GM12878 (cell line): ENCODE measurements at regions not wholly inside any gene's neighbourhood (a gene's known extent, or its start where the extent isn't known, plus 50 kb on each side); places are given as distances from the start of the nearest gene placed in this dataset.

Source experiments
- EP300 ChIP-seq, 2 experiments: fragments of 150-350 bp in 1 of 2; IDR thresholded peaks; 2 replicates each; pipeline ENCODE4 v1.6.1; 2011 to 2012; ENCODE audit warnings: low read depth in 2 of 2, low read length in 2 of 2, borderline replicate concordance in 1 of 2, improper control_type of control experiment in 1 of 2, inconsistent platforms in 1 of 2; ENCODE audit not compliant: control insufficient read depth in 1 of 2
- JUND ChIP-seq: IDR thresholded peaks from 2 replicates; pipeline ENCODE4 v1.6.1; 2012; ENCODE audit warnings: low read depth, mild to moderate bottlenecking, low read length, improper control_type of control experiment, moderate library complexity
- KDM1A ChIP-seq: fragments of 200-600 bp; sonication (generic); IDR thresholded peaks from 2 replicates; pipeline ENCODE4 v1.6.1; 2016; ENCODE audit warnings: borderline replicate concordance
- RAD51 ChIP-seq: fragments of 450-650 bp; IDR thresholded peaks from 2 replicates; pipeline ENCODE4 v1.6.1; 2016; ENCODE audit warnings: moderate library complexity, mild to moderate bottlenecking, inconsistent platforms
- TF ChIP-seq, protein P1 (sequence below), 3 experiments: IDR thresholded peaks in 2 of 3; conservative IDR thresholded peaks in 1 of 3; 2 replicates each; pipeline ENCODE4 v1.5.1; 2011; ENCODE audit warnings: low read depth in 3 of 3, low read length in 3 of 3, mild to moderate bottlenecking in 3 of 3, control low read depth in 2 of 3, moderate library complexity in 2 of 3, inconsistent platforms in 1 of 3, mixed read lengths in 1 of 3; ENCODE audit not compliant: control insufficient read depth in 2 of 3, insufficient read depth in 1 of 3; ENCODE audit errors: extremely low read depth in 1 of 3
- TF ChIP-seq, protein P2 (sequence below): IDR thresholded peaks from 2 replicates; pipeline ENCODE4 v1.6.1; 2011; ENCODE audit warnings: mild to moderate bottlenecking, low read depth, low read length, moderate library complexity; ENCODE audit not compliant: insufficient replicate concordance
- TF ChIP-seq, protein P3 (sequence below): IDR thresholded peaks from 2 replicates; pipeline ENCODE4 v1.6.1; 2011; ENCODE audit warnings: low read depth, mild to moderate bottlenecking, low read length, moderate library complexity, borderline replicate concordance; ENCODE audit errors: extremely low read depth

DNA sequence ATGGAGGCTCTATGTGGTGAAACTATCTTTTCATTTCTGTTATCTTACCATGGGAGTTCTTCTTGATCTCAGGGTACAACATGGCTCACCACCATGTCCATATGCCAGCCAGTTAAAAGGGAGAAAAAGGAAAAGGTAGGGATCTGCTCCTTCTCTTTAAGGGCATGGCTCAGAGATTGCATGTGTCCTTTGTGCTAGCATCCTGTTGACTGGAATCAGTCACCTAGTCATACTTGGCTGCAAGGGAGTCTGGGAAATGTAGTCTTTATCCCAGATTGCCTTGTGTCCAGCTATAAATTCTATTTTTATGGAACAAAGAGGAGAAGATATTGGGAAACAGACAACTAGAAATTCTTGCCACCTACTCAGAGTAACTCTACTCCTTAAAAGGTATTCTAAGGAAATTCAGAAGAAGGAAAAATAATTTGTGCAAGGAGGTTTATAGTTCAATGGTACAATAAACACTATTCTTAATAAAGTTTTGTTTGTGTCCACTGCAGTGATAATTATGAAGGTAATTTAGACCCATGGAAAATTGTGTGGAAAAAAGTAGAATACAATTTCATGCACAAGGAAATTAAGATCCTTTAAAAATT is 86.4 kb upstream of the RPH3A start:
- TF ChIP-seq EP300 (IDR thresholded peaks at IDR 0.05; ENCODE audit: borderline replicate concordance in 1 of 2, control insufficient read depth in 1 of 2, low read depth in 2 of 2, low read length in 2 of 2) (no peak), KDM1A (no peak), RAD51 (no peak), JUND (no peak)
- TF ChIP-seq, protein P1, sequence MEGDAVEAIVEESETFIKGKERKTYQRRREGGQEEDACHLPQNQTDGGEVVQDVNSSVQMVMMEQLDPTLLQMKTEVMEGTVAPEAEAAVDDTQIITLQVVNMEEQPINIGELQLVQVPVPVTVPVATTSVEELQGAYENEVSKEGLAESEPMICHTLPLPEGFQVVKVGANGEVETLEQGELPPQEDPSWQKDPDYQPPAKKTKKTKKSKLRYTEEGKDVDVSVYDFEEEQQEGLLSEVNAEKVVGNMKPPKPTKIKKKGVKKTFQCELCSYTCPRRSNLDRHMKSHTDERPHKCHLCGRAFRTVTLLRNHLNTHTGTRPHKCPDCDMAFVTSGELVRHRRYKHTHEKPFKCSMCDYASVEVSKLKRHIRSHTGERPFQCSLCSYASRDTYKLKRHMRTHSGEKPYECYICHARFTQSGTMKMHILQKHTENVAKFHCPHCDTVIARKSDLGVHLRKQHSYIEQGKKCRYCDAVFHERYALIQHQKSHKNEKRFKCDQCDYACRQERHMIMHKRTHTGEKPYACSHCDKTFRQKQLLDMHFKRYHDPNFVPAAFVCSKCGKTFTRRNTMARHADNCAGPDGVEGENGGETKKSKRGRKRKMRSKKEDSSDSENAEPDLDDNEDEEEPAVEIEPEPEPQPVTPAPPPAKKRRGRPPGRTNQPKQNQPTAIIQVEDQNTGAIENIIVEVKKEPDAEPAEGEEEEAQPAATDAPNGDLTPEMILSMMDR (IDR thresholded peaks at IDR 0.05 in 2 of 3, conservative IDR thresholded peaks at IDR 0.05 in 1 of 3; ENCODE audit: control insufficient read depth in 2 of 3, extremely low read depth in 1 of 3, insufficient read depth in 1 of 3, low read depth in 3 of 3, low read length in 3 of 3), result no peak
- TF ChIP-seq, protein P2, sequence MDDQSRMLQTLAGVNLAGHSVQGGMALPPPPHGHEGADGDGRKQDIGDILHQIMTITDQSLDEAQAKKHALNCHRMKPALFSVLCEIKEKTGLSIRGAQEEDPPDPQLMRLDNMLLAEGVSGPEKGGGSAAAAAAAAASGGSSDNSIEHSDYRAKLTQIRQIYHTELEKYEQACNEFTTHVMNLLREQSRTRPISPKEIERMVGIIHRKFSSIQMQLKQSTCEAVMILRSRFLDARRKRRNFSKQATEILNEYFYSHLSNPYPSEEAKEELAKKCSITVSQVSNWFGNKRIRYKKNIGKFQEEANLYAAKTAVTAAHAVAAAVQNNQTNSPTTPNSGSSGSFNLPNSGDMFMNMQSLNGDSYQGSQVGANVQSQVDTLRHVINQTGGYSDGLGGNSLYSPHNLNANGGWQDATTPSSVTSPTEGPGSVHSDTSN, result no peak
- TF ChIP-seq, protein P3, sequence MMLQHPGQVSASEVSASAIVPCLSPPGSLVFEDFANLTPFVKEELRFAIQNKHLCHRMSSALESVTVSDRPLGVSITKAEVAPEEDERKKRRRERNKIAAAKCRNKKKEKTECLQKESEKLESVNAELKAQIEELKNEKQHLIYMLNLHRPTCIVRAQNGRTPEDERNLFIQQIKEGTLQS, result no peak
